Suppressor macrophage (primary cell): ENCODE measurements at regions not wholly inside any gene's neighbourhood (a gene's known extent, or its start where the extent isn't known, plus 50 kb on each side); places are given as distances from the start of the nearest gene placed in this dataset.
A peak's percentile ranks its signal among the peaks of the same experiment; 100 is the strongest.

Experiments
- DNase-seq, 4 experiments: peaks; one replicate each; pipeline ENCODE4 v3.0.0-alpha.2; 2020 to 2022

- DNase-seq: peak in 2 of 4 experiments; percentile 4 to 9
Measured at GRCh38 chr20:10864076-10864672, 190.4 kb upstream of the JAG1 start.

- DNase-seq: no peak
Measured at GRCh38 chr20:10868299-10868698, 194.5 kb upstream of the JAG1 start.

- DNase-seq: no peak
Measured at GRCh38 chr20:10873026-10873425, 199.2 kb upstream of the JAG1 start.

- DNase-seq: no peak
Measured at GRCh38 chr20:10875653-10876052, 201.9 kb upstream of the JAG1 start.

GRCh38 chr20:10876558-10876957 lies 202.8 kb upstream of the JAG1 start:
- DNase-seq: no peak

GRCh38 chr20:10877342-10877741 lies 203.5 kb upstream of the JAG1 start:
- DNase-seq: no peak

GRCh38 chr20:10883166-10883565 lies 209.4 kb upstream of the JAG1 start:
- peak; percentile 9 to 65 (median 48) for DNase-seq

GRCh38 chr20:10893321-10893720 lies 219.5 kb upstream of the JAG1 start:
- no peak for DNase-seq

DNA sequence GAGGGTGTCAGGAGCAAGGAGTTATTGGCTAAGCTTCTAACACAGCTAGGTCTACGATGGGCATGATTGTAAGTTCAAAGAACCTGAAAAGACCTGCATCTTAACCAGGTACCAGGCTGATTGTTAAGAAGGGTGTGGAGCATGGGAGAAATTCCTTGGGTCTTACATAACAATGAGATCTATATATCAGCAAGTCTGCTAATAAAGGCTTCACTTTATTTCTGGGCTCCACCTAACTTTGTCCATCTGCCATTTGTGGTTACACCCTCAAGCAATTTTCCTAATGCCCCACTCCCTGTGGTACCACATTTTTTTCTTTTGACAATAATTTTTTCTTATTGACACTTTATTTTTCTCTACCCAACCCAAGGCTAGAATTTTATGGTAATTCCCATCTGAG lies 223.5 kb upstream of the JAG1 start:
- DNase-seq: no peak

DNA sequence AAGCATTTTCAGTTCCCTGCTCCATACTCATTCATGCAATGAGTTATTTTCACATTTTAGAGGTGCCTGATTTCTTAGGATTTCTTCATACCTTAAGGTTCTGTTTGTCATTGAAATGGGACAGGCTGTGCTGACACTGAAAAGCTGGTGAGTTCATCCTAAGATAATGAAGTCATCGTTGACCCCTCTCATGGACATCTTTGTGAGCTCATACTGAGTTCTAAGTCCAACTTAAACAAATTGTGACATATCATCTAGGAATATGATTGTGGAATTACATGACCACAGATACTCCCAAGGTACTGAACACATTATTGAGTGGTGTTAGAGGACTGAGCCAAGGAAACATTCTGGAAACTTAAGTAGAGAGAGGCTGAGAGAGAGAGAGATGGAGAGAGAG lies 224.8 kb upstream of the JAG1 start:
- DNase-seq: no peak

- no peak for DNase-seq
Measured at GRCh38 chr20:10902174-10902573, 228.4 kb upstream of the JAG1 start.

GRCh38 chr20:10902576-10903282 lies 228.9 kb upstream of the JAG1 start:
- no peak for DNase-seq

DNA sequence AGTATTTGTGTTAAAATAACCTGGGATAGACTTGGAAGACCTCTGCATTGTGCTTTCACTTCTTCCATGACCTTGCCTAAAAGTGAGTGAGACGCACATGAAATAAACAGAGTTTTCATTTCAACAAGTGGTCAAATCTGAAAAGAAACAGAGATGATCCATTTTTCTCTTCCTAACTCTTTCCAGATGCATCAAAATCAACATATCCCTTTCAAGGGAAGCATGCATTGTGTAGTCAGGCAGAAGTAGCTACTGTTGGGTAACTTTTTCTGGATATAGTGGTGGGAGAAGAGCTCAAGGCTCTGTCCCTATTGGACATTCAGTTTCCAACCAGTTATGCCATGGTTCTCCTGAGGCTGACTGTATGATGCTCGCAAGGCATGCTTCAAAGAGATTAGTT lies 233.0 kb upstream of the JAG1 start:
- no peak for DNase-seq

DNA sequence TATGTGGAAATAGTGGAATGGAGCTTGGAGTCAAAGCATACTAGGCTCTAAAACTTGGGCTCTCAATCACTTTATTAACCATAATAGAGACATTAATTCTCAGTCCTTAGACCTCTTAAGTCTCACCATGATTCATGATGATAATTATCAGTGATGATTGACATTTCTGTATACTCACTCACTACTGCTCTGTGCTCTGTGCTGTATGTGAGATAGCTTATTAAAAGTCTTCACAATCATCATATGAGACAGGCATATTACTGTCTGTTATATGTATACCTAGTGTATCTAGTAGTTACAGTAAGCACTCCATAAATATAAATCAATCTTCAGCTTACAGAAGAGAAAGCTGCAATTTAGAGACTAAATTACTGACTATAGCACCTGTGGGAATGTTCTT lies 236.0 kb upstream of the JAG1 start:
- no peak for DNase-seq

DNA sequence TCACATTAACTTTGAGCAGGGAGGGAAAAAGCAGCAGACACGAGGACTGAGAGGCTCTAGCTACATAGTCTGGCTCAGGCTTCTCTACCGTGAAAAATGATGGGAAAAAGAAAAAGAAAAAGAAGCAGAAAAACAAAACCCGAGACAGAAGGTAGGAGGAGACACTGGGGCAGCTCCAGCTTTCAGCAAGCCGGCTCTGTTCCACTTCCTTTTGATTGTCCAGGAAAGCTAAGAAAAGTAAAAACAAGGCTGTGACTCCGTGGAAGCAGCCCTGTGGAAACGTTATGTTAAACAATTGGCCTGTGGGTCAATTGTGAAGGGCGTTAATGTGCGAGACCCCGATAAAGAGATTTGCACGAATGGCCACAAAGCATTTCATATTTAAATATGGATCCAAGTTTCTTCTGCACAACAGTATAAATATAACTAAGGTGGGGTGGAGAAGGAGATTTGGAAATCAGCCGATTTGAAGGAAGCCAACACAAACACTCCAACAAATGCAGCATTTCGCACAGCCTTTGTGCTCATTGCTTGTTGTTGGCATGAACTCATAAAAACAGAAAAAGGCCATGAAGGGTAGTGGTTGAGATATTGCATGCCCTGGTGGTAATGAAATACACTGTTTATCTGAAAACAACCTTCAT lies 236.9 kb upstream of the JAG1 start:
- no peak for DNase-seq

GRCh38 chr20:10911298-10911697 lies 237.5 kb upstream of the JAG1 start:
- no peak for DNase-seq

DNA sequence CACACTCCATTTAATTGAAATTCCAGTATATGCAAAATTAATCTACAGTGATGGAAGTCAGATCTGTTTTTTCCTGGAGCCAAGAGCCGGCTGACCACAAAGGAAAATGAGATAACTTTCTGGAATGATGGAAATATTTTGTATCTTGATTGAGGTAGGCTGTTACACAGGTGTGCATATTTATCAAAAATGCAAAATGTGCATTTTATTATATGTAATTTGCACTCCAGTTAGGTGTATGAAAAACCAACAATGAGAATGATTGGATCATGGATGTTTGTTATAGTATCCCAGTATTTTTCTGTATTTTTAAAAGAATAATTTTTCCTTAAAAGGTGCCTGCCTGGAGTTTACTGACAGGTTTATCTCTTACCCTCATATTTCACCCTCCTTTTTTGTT lies 242.0 kb upstream of the JAG1 start:
- no peak for DNase-seq

GRCh38 chr20:10916312-10916711 lies 242.5 kb upstream of the JAG1 start:
- DNase-seq: no peak

GRCh38 chr20:10917826-10918225 lies 244.0 kb upstream of the JAG1 start:
- no peak for DNase-seq

DNA sequence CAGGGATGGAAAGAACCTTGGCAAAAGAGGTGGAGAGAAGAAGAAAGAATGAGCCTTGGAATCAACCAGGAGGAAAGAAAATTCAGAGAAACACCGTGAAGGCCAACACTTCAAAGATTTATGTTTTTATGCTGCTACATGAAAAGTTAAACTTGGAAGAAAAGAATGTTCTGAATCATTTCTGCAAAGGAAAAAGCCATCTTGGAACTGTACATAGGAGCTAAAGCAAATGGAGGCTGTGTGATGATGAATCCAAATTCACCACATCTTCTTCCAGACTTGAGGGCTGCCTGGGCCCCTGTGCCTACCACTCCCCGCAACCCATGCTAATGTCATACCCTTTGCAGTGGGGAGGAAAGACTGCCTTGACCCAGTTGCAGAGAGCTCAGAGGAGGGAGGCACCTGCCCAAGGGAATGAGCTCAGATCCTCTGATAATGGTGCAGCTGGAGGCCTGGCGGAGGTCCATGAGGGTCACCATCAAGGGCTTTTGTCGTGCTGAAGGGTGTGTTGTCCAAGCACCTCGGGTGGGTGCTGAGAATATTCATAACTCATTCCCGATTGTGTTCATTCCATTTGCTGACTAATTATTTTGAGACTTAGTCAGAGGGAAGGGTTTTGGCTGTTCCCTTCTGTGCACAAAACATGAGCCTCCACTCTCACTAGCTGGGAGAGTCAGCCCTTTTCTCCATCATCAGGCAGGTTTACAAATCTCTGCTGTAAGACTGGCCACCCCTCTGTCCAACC lies 245.8 kb upstream of the JAG1 start:
- DNase-seq: no peak

GRCh38 chr20:10920396-10920795 lies 246.6 kb upstream of the JAG1 start:
- no peak for DNase-seq

DNA sequence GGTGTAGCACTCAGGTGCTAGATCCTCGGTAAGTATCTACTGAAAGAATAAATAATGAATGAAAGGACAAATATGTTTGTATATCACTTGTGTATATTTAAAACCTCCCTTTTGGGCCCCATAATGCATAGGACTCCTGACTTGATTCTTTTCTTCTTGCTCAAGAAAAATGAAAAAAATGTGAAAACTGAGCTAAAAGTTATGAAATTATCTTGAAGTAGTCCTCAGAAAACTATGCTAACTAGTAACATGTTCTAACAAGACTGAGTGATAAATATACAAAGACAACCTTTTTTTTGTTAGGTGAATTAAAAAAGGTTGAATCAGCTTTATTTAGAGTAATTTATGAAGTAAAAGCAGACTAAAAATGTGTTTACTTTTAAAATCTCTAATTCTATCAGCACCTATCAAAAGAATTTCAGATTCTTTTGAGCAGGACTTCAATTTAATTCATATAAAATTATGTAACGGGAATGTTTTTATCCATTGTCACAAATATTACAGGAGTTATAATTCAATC lies 247.8 kb upstream of the JAG1 start:
- DNase-seq: no peak

DNA sequence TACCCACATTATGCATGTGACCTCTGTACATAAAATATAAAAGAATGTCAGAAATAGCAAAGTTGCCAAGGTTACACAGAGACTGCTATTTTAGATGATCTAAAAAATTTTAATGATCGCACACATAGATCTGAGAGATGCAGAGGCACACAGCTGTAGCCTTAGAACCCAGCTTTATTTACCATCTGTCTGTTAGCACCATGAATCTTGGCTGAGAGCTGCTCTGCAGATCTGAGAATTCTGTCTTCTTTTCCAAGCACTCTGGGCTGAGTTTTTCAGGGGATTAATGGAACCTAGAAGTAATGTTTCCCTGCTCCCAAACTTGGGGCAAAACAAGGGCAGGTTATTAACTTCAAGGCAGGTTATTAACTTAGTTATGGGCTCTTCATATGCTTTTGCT lies 248.7 kb upstream of the JAG1 start:
- DNase-seq: no peak
